MM.1S (cell line): ENCODE measurements at regions not wholly inside any gene's neighbourhood (a gene's known extent, or its start where the extent isn't known, plus 50 kb on each side); places are given as distances from the start of the nearest gene placed in this dataset.

Experiments
- DNase-seq: peaks from one replicate; pipeline ENCODE4 v3.0.0-alpha.2; 2015
- H2AFZ ChIP-seq: fragments of 300-600 bp; sonication (generic); 2 replicates; pipeline ENCODE4 v1.6.0; 2016; ENCODE audit warnings: antibody characterized with exemption, low read length
- H3F3A ChIP-seq: fragments of 300-600 bp; sonication (generic); 2 replicates; pipeline ENCODE4 v1.6.1; 2016; ENCODE audit warnings: mild to moderate bottlenecking, antibody characterized with exemption, low read length, moderate library complexity, mixed read lengths; ENCODE audit not compliant: insufficient read depth
- H3K27ac ChIP-seq: fragments of 300-600 bp; sonication (generic); 2 replicates; pipeline ENCODE4 v1.5.1; 2016; ENCODE audit warnings: mild to moderate bottlenecking, low read length
- H3K27me3 ChIP-seq: fragments of 300-600 bp; sonication (generic); replicated peaks from 2 replicates; pipeline ENCODE4 v1.6.0; 2016; ENCODE audit warnings: low read length; ENCODE audit not compliant: insufficient read depth
- H3K36me3 ChIP-seq: fragments of 300-600 bp; sonication (generic); replicated peaks from 2 replicates; pipeline ENCODE4 v1.6.1; 2016; ENCODE audit warnings: mild to moderate bottlenecking, low read length, mixed read lengths; ENCODE audit not compliant: insufficient read depth
- H3K4me1 ChIP-seq: fragments of 300-600 bp; sonication (generic); 2 replicates; pipeline ENCODE4 v1.6.1; 2016; ENCODE audit warnings: low read length, mixed read lengths
- H3K4me2 ChIP-seq: fragments of 300-600 bp; sonication (generic); 2 replicates; pipeline ENCODE4 v1.6.0; 2016; ENCODE audit warnings: low read depth, low read length
- H3K4me3 ChIP-seq: fragments of 300-600 bp; sonication (generic); 2 replicates; pipeline ENCODE4 v1.5.1; 2016; ENCODE audit warnings: low read length, mixed read lengths
- H3K79me2 ChIP-seq: fragments of 300-600 bp; sonication (generic); 2 replicates; pipeline ENCODE4 v1.6.1; 2016; ENCODE audit warnings: mixed run types, low read length, mixed read lengths
- H3K9ac ChIP-seq: fragments of 300-600 bp; sonication (generic); 2 replicates; pipeline ENCODE4 v1.6.1; 2016; ENCODE audit warnings: low read length, mixed read lengths
- H3K9me2 ChIP-seq: fragments of 300-600 bp; sonication (generic); replicated peaks from 2 replicates; pipeline ENCODE4 v1.6.1; 2016; ENCODE audit warnings: mild to moderate bottlenecking, low read length, mixed read lengths; ENCODE audit not compliant: insufficient read depth
- H3K9me3 ChIP-seq: fragments of 300-600 bp; sonication (generic); replicated peaks from 2 replicates; pipeline ENCODE4 v1.6.1; 2016; ENCODE audit warnings: mild to moderate bottlenecking, low read length, mixed read lengths; ENCODE audit not compliant: insufficient read depth
- H4K20me1 ChIP-seq: fragments of 300-600 bp; sonication (generic); 2 replicates; pipeline ENCODE4 v1.6.1; 2016; ENCODE audit warnings: mild to moderate bottlenecking, low read length, moderate library complexity, mixed read lengths; ENCODE audit not compliant: insufficient read depth
- EZH2 ChIP-seq: fragments of 300-600 bp; sonication (generic); optimal IDR thresholded peaks from 2 replicates; pipeline ENCODE3; 2017; ENCODE audit warnings: low read depth, mild to moderate bottlenecking, antibody characterized with exemption, low read length, mixed read lengths
- EZH2phosphoT487 ChIP-seq: fragments of 300-600 bp; sonication (generic); IDR thresholded peaks from 2 replicates; pipeline ENCODE4 v1.6.1; 2018; ENCODE audit warnings: antibody characterized with exemption, low read length
- TF ChIP-seq, protein P1 (sequence below): fragments of 300-600 bp; sonication (generic); IDR thresholded peaks from 2 replicates; pipeline ENCODE4 v1.5.1; 2016; ENCODE audit warnings: antibody characterized with exemption, low read length, mixed read lengths

DNA sequence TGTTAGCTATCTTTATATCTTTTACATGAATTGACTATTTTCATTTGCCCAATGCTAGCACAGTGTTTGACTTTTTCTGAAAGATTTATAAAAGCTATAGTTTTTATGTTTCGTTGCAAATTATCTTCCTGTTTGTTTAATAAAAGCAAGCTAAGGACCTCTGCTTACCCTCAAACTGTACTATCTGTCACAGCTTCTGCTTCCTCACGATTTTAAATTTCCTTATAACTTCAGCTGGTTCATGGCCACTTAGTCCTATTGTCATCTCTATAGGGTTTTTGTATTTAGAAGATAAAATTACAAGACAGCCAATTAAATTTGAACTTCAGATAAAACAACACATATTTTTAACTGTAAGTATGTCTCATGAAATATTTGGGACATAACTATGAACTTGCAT, 494.0 kb downstream of the PDGFC start:
- Histone ChIP-seq H3K79me2 (no peaks in the 10 kb centered on the region), H4K20me1 (no peaks in the 10 kb centered on the region), H3K4me3 (no peak overlapping the region), H3K9ac (no peak overlapping the region), H3K4me2 (no peak overlapping the region), H3K4me1 (no peaks in the 10 kb centered on the region), H3K9me3 (no peaks in the 10 kb centered on the region), H3K27ac (no peak overlapping the region), H3K9me2 (no peaks in the 10 kb centered on the region), H3K36me3 (no peaks in the 10 kb centered on the region), H3F3A (no peaks in the 10 kb centered on the region), H3K27me3 (no peaks in the 10 kb centered on the region), H2AFZ (no peak overlapping the region)
- TF ChIP-seq EZH2phosphoT487 (no peak), EZH2 (no peak)
- TF ChIP-seq, protein P1, sequence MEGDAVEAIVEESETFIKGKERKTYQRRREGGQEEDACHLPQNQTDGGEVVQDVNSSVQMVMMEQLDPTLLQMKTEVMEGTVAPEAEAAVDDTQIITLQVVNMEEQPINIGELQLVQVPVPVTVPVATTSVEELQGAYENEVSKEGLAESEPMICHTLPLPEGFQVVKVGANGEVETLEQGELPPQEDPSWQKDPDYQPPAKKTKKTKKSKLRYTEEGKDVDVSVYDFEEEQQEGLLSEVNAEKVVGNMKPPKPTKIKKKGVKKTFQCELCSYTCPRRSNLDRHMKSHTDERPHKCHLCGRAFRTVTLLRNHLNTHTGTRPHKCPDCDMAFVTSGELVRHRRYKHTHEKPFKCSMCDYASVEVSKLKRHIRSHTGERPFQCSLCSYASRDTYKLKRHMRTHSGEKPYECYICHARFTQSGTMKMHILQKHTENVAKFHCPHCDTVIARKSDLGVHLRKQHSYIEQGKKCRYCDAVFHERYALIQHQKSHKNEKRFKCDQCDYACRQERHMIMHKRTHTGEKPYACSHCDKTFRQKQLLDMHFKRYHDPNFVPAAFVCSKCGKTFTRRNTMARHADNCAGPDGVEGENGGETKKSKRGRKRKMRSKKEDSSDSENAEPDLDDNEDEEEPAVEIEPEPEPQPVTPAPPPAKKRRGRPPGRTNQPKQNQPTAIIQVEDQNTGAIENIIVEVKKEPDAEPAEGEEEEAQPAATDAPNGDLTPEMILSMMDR = no peak
- no peak for DNase-seq

- no peak overlapping the region for H2AFZ ChIP-seq
- H3K4me3 ChIP-seq = no peak overlapping the region
- H3K4me2 ChIP-seq = no peak overlapping the region
- no peaks in the 10 kb centered on the region for H3K79me2 ChIP-seq
- H3K27ac ChIP-seq = no peak overlapping the region
- no peaks in the 10 kb centered on the region for H4K20me1 ChIP-seq
- no peak for TF ChIP-seq EZH2phosphoT487
- no peak for TF ChIP-seq EZH2
- TF ChIP-seq, protein P1 = no peak
- no peaks in the 10 kb centered on the region for H3K4me1 ChIP-seq
- no peaks in the 10 kb centered on the region for H3K9me2 ChIP-seq
- no peaks in the 10 kb centered on the region for H3K27me3 ChIP-seq
- H3K9ac ChIP-seq = no peak overlapping the region
- no peak for DNase-seq
- no peaks in the 10 kb centered on the region for H3K9me3 ChIP-seq
- H3F3A ChIP-seq = no peaks in the 10 kb centered on the region
- no peaks in the 10 kb centered on the region for H3K36me3 ChIP-seq
Measured at GRCh38 chr4:156476359-156476758, 495.2 kb downstream of the PDGFC start.

DNA sequence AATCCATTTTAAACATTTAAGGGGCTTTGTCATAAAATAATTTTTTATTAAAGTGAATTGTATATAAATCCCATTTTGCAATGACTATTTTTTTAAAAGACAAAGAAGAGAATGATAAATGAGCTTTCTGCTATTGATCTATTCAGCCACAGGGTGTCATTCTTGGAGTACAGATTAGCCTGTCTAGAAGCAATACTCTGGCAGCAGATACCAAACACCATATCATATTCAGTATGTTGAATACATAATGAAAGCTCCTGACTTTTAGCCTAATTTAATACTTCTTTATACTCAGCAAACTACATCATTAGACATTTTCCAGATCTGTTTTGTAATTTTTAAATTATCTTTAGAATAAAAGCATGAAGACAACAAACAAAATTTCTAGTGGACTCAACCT, 496.3 kb downstream of the PDGFC start:
- Histone ChIP-seq H3K79me2 (no peaks in the 10 kb centered on the region), H3K9me2 (no peaks in the 10 kb centered on the region), H3K27me3 (no peaks in the 10 kb centered on the region), H2AFZ (no peak overlapping the region), H3K4me1 (no peaks in the 10 kb centered on the region), H3K9ac (no peak overlapping the region), H3K36me3 (no peaks in the 10 kb centered on the region), H3K4me2 (no peak overlapping the region), H3K4me3 (no peak overlapping the region), H3K9me3 (no peaks in the 10 kb centered on the region), H3K27ac (no peak overlapping the region), H4K20me1 (no peaks in the 10 kb centered on the region), H3F3A (no peaks in the 10 kb centered on the region)
- TF ChIP-seq EZH2 (no peak), EZH2phosphoT487 (no peak)
- TF ChIP-seq, protein P1 = peak; percentile 31
- peak; percentile 27 for DNase-seq

- H2AFZ ChIP-seq = no peak overlapping the region
- TF ChIP-seq, protein P1 = no peak
- TF ChIP-seq EZH2 (no peak), EZH2phosphoT487 (no peak)
Measured at GRCh38 chr4:156473151-156473550, 498.4 kb downstream of the PDGFC start.

More at GRCh38 chr4:156473151-156473550, 498.4 kb downstream of the PDGFC start:
- no peaks in the 10 kb centered on the region for H4K20me1 ChIP-seq
- H3K27ac ChIP-seq = no peak overlapping the region
- no peak for DNase-seq
- H3K4me3 ChIP-seq = no peak overlapping the region
- no peaks in the 10 kb centered on the region for H3K27me3 ChIP-seq
- H3K4me1 ChIP-seq = no peaks in the 10 kb centered on the region
- no peaks in the 10 kb centered on the region for H3K9me2 ChIP-seq
- H3K9ac ChIP-seq = no peak overlapping the region
- no peak overlapping the region for H3K4me2 ChIP-seq
- H3F3A ChIP-seq = no peaks in the 10 kb centered on the region
- no peaks in the 10 kb centered on the region for H3K36me3 ChIP-seq
- no peaks in the 10 kb centered on the region for H3K79me2 ChIP-seq
- H3K9me3 ChIP-seq = no peaks in the 10 kb centered on the region
